WTC11 (cell line): ENCODE measurements at regions not wholly inside any gene's neighbourhood (a gene's known extent, or its start where the extent isn't known, plus 50 kb on each side); places are given as distances from the start of the nearest gene placed in this dataset.

Source experiments
- ATAC-seq: fragments of 200-7000 bp; cut with Tn5 transposase; 2 replicates; pipeline ENCODE4 v1.10.0; 2021; ENCODE audit warnings: mild to moderate bottlenecking, moderate library complexity
- CTCF ChIA-PET: fragments of 300-600 bp; sonication (Branson Sonifier 250); formaldehyde crosslinking; loops from one replicate; lab custom pipeline; 2021; ENCODE audit warnings: antibody characterized with exemption; lab: Charles Lee
- POLR2A ChIA-PET: fragments of 350-600 bp; sonication (Branson Sonifier 250); formaldehyde crosslinking; loops from one replicate; lab custom pipeline; 2021; ENCODE audit warnings: antibody characterized with exemption; lab: Charles Lee
- DNase-seq: peaks from one replicate; pipeline ENCODE4 v3.0.0; 2021; ENCODE audit warnings: low spot score
- H3K27ac Mint-ChIP-seq: 2 replicates; pipeline ENCODE4 v1.8.0; 2021; ENCODE audit warnings: mixed read lengths
- H3K27me3 Mint-ChIP-seq: 2 replicates; pipeline ENCODE4 v1.8.0; 2021; ENCODE audit warnings: low read depth, mild to moderate bottlenecking, moderate library complexity, mixed read lengths
- H3K36me3 Mint-ChIP-seq: 2 replicates; pipeline ENCODE4 v1.8.0; 2021; ENCODE audit warnings: mixed read lengths
- H3K4me1 Mint-ChIP-seq: 2 replicates; pipeline ENCODE4 v1.8.0; 2022; ENCODE audit warnings: mixed read lengths
- H3K4me3 Mint-ChIP-seq: 2 replicates; pipeline ENCODE4 v1.8.0; 2021; ENCODE audit warnings: mild to moderate bottlenecking, moderate library complexity, mixed read lengths
- H3K9me3 Mint-ChIP-seq: 2 replicates; pipeline ENCODE4 v1.8.0; 2021; ENCODE audit warnings: mixed read lengths
- ARID4B ChIP-seq: sonication (generic); formaldehyde crosslinking; IDR thresholded peaks from 2 replicates; pipeline ENCODE4 v1.8.0; 2023; ENCODE audit warnings: missing genetic modification reagents, mild to moderate bottlenecking, borderline replicate concordance
- CREM ChIP-seq: sonication (generic); formaldehyde crosslinking; IDR thresholded peaks from 2 replicates; pipeline ENCODE4 v1.8.1; 2022; ENCODE audit warnings: mild to moderate bottlenecking, missing genetic modification reagents, moderate library complexity
- E2F1 ChIP-seq: sonication (generic); formaldehyde crosslinking; IDR thresholded peaks from 2 replicates; pipeline ENCODE4 v1.8.0; 2022; ENCODE audit warnings: mild to moderate bottlenecking, missing genetic modification reagents
- ETV6 ChIP-seq: sonication (generic); formaldehyde crosslinking; IDR thresholded peaks from 2 replicates; pipeline ENCODE4 v1.8.1; 2022; ENCODE audit warnings: mild to moderate bottlenecking, missing genetic modification reagents
- GTF2I ChIP-seq: fragments of 250-450 bp; sonication (Bioruptor Pico); conservative IDR thresholded peaks from 2 replicates; pipeline ENCODE4 v1.4.0; 2021; ENCODE audit warnings: mild to moderate bottlenecking
- HMGXB4 ChIP-seq: sonication (generic); formaldehyde crosslinking; IDR thresholded peaks from 2 replicates; pipeline ENCODE4 v1.8.1; 2023; ENCODE audit warnings: mild to moderate bottlenecking, moderate library complexity, missing genetic modification reagents
- MXD4 ChIP-seq: fragments of 250-450 bp; sonication (Bioruptor Pico); IDR thresholded peaks from 2 replicates; pipeline ENCODE4 v1.8.0; 2021; ENCODE audit warnings: mild to moderate bottlenecking, moderate library complexity, borderline replicate concordance
- OVOL2 ChIP-seq: fragments of 250-450 bp; sonication (Bioruptor Pico); IDR thresholded peaks from 2 replicates; pipeline ENCODE4 v1.9.0; 2021; ENCODE audit warnings: mild to moderate bottlenecking, borderline replicate concordance
- PREB ChIP-seq: sonication (generic); formaldehyde crosslinking; IDR thresholded peaks from 2 replicates; pipeline ENCODE4 v1.8.1; 2022; ENCODE audit warnings: mild to moderate bottlenecking, missing genetic modification reagents, moderate library complexity, borderline replicate concordance
- SP1 ChIP-seq: sonication (generic); formaldehyde crosslinking; conservative IDR thresholded peaks from 2 replicates; pipeline ENCODE4 v1.8.1; 2022; ENCODE audit warnings: missing genetic modification reagents
- USF2 ChIP-seq: sonication (generic); formaldehyde crosslinking; IDR thresholded peaks from 2 replicates; pipeline ENCODE4 v1.8.1; 2023; ENCODE audit warnings: mild to moderate bottlenecking, missing genetic modification reagents, moderate library complexity
- ZNF512 ChIP-seq: sonication (generic); formaldehyde crosslinking; IDR thresholded peaks from 2 replicates; pipeline ENCODE4 v1.8.1; 2022; ENCODE audit warnings: missing genetic modification reagents, borderline replicate concordance
- ZNF532 ChIP-seq: fragments of 250-450 bp; sonication (Bioruptor Pico); IDR thresholded peaks from 2 replicates; pipeline ENCODE4 v1.9.0; 2021; ENCODE audit warnings: mild to moderate bottlenecking, borderline replicate concordance

GRCh38 chr3:106323586-106323985 lies 454.8 kb upstream of the CBLB start:
- H3K27ac Mint-ChIP-seq, result no peak overlapping the region
- CTCF ChIA-PET, result no interaction called here
- DNase-seq (no peak), ATAC-seq (no peak)
- TF ChIP-seq E2F1 (CRISPR knock-in tag) (no peak), HMGXB4 (no peak)
- no peak overlapping the region for H3K4me3 Mint-ChIP-seq
- POLR2A ChIA-PET, result no interaction called here
- peaks cover 24% of the 10 kb centered on the region for H3K9me3 Mint-ChIP-seq
- peaks cover 21% of the 10 kb centered on the region for H3K4me1 Mint-ChIP-seq
- H3K27me3 Mint-ChIP-seq, result no peaks in the 10 kb centered on the region; the same call in 1 of the 2 replicates
- peaks cover 18% of the 10 kb centered on the region for H3K36me3 Mint-ChIP-seq

GRCh38 chr3:106326941-106327695 lies 458.3 kb upstream of the CBLB start:
- peaks cover 18% of the 10 kb centered on the region for H3K36me3 Mint-ChIP-seq
- TF ChIP-seq ZNF532 (CRISPR knock-in tag), result no peak
- TF ChIP-seq OVOL2 (CRISPR knock-in tag), result no peak
- no peak for TF ChIP-seq ETV6 (CRISPR knock-in tag)
- no peak for TF ChIP-seq SP1
- TF ChIP-seq GTF2I, result no peak
- TF ChIP-seq MXD4 (CRISPR knock-in tag), result no peak
- TF ChIP-seq ZNF512, result no peak
- no peak for TF ChIP-seq CREM (CRISPR knock-in tag)
- TF ChIP-seq PREB (CRISPR knock-in tag), result no peak

GRCh38 chr3:106327696-106328025 lies 458.8 kb upstream of the CBLB start:
- ATAC-seq (no peak), DNase-seq (no peak)
- peaks cover 20% of the 10 kb centered on the region for H3K9me3 Mint-ChIP-seq
- ChIA-PET POLR2A (no interaction called here), CTCF (no interaction called here)
- no peak overlapping the region for H3K27ac Mint-ChIP-seq
- H3K27me3 Mint-ChIP-seq, result no peaks in the 10 kb centered on the region
- H3K4me1 Mint-ChIP-seq, result peaks cover 23% of the 10 kb centered on the region
- H3K4me3 Mint-ChIP-seq, result no peak overlapping the region
- peaks cover 18% of the 10 kb centered on the region for H3K36me3 Mint-ChIP-seq
- TF ChIP-seq OVOL2 (CRISPR knock-in tag) (no peak), USF2 (CRISPR knock-in tag) (no peak), ARID4B (no peak)

More at GRCh38 chr3:106326941-106327695, 458.3 kb upstream of the CBLB start:
- H3K27ac Mint-ChIP-seq, result no peak overlapping the region
- ChIA-PET CTCF (no interaction called here), POLR2A (no interaction called here)
- no peak for DNase-seq
- no peak overlapping the region for H3K4me3 Mint-ChIP-seq
- ATAC-seq, result no peak
- no peaks in the 10 kb centered on the region for H3K27me3 Mint-ChIP-seq
- peaks cover 24% of the 10 kb centered on the region for H3K9me3 Mint-ChIP-seq
- H3K4me1 Mint-ChIP-seq, result peaks cover 23% of the 10 kb centered on the region
